ENCODE measurements at regions not wholly inside any gene's neighbourhood (a gene's known extent, or its start where the extent isn't known, plus 50 kb on each side); places are given as distances from the start of the nearest gene placed in this dataset.

GRCh38 chr19:5393088-5393487 is 52.5 kb upstream of the PTPRS start:
- TF ChIP-seq CTCF (IDR thresholded peaks at IDR 0.05; ENCODE audit: low read depth, low read length), result no peak
- TF ChIP-seq POLR2A (IDR thresholded peaks at IDR 0.05; ENCODE audit: extremely low read depth, insufficient read length), result no peak

Data from NB4 (cell line).